ENCODE measurements at regions not wholly inside any gene's neighbourhood (a gene's known extent, or its start where the extent isn't known, plus 50 kb on each side); places are given as distances from the start of the nearest gene placed in this dataset.

GRCh38 chr4:17182888-17183287 lies 284.4 kb upstream of the LDB2 start:
- in situ Hi-C loops (cut with MboI), result no loop called here
- H3K36me3 ChIP-seq (ENCODE audit: control insufficient read depth in 2 of 2, insufficient read depth in 2 of 2, low read length in 1 of 2), result no peaks in the 10 kb centered on the region
- no peak overlapping the region for H3K4me3 ChIP-seq
- no peak overlapping the region for H3K4me2 ChIP-seq (ENCODE audit: control insufficient read depth, insufficient read depth)
- H3K9ac ChIP-seq (ENCODE audit: control insufficient read depth, insufficient read depth, low read length), result no peak overlapping the region
- 15% methylated on average over 4 of the region's 4 CpGs for WGBS (ENCODE audit: insufficient coverage, insufficient replicate concordance, low lambda C conversion rate, missing lambda C conversion rate)
- FAIRE-seq, result no peak
- ATAC-seq, result no peak
- CTCF ChIA-PET, result no interaction called here
- TF ChIP-seq SMAD5 (IDR thresholded peaks at IDR 0.05; ENCODE audit: low read depth) (no peak), STAT3 (IDR thresholded peaks at IDR 0.05; ENCODE audit: low read depth, low read length) (no peak), CBX3 (IDR thresholded peaks at IDR 0.05; ENCODE audit: borderline replicate concordance, low read depth) (no peak), RCOR1 (conservative IDR thresholded peaks at IDR 0.05; ENCODE audit: low read depth, low read length) (no peak), TARDBP (IDR thresholded peaks at IDR 0.05; ENCODE audit: borderline replicate concordance) (no peak), RBBP5 (conservative IDR thresholded peaks at IDR 0.05) (no peak), RUNX3 (IDR thresholded peaks at IDR 0.05; ENCODE audit: low read length) (no peak), NFYB (IDR thresholded peaks at IDR 0.05; ENCODE audit: insufficient read depth, low read depth, low read length) (no peak), BMI1 (IDR thresholded peaks at IDR 0.05; ENCODE audit: borderline replicate concordance) (no peak)
- no TSS peak for BruUV-seq (replicated peaks)
- no peak overlapping the region for H3K27ac ChIP-seq (ENCODE audit: control insufficient read depth, insufficient read depth)
- intact Hi-C loops (cut with micrococcal nuclease; ENCODE audit: unreplicated experiment), result no loop called here
- SMC1A ChIA-PET (ENCODE audit: uncharacterized antibody, unreplicated experiment), result no interaction called here
- no peaks in the 10 kb centered on the region for H4K20me1 ChIP-seq (ENCODE audit: control insufficient read depth, insufficient read depth)
- H3K9me3 ChIP-seq (replicated peaks; ENCODE audit: control insufficient read depth, insufficient read depth, low read length), result no peaks in the 10 kb centered on the region
- POLR2A ChIA-PET, result no interaction called here
- no peak for DNase-seq (ENCODE audit: low read depth, low spot score)
- H3K79me2 ChIP-seq (ENCODE audit: control insufficient read depth, insufficient read depth, low read length), result no peaks in the 10 kb centered on the region
- H2AFZ ChIP-seq (ENCODE audit: control insufficient read depth, low read depth, low read length), result no peak overlapping the region
- RAD21 ChIA-PET (ENCODE audit: unreplicated experiment), result no interaction called here
- H3K4me1 ChIP-seq (ENCODE audit: control insufficient read depth, insufficient read depth, low read length), result no peaks in the 10 kb centered on the region
- no peaks in the 10 kb centered on the region for H3K27me3 ChIP-seq (replicated peaks in 1 of 2; ENCODE audit: control insufficient read depth in 2 of 2, insufficient read depth in 2 of 2, low read length in 1 of 2)

DNA sequence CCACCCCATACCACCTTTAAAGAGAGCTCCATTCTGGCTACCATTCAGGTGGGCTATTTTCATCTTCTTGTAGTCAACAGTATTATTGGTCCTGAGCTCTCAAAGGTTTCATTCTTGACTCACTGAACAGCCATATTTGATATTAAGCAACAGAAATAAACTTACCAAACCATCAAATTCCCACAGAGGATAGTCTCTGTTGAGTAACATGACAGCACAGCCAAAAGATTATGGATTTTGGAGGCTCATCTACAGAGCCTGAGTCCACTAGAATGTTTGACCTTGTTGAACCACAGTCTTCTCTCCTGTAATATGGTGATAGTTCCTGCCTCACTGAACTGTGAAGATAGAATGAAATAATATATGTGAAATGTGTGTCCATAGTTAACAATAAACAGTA lies 276.3 kb upstream of the LDB2 start:
- TF ChIP-seq PKNOX1 (IDR thresholded peaks at IDR 0.05), result no peak
- no peak for FAIRE-seq
- no peaks in the 10 kb centered on the region for H4K20me1 ChIP-seq (ENCODE audit: control insufficient read depth, insufficient read depth)
- no peak overlapping the region for H3K27ac ChIP-seq (ENCODE audit: control insufficient read depth, insufficient read depth)
- no peak for ATAC-seq
- H3K4me3 ChIP-seq, result no peak overlapping the region
- in situ Hi-C loops (cut with MboI), result no loop called here
- no peak overlapping the region for H2AFZ ChIP-seq (ENCODE audit: control insufficient read depth, low read depth, low read length)
- no peaks in the 10 kb centered on the region for H3K27me3 ChIP-seq (replicated peaks in 1 of 2; ENCODE audit: control insufficient read depth in 2 of 2, insufficient read depth in 2 of 2, low read length in 1 of 2)
- no peaks in the 10 kb centered on the region for H3K4me1 ChIP-seq (ENCODE audit: control insufficient read depth, insufficient read depth, low read length)
- no peaks in the 10 kb centered on the region for H3K79me2 ChIP-seq (ENCODE audit: control insufficient read depth, insufficient read depth, low read length)
- CTCF ChIA-PET, result interaction anchor here (1.4 to 4.2 kb wide), 2 partner anchors 149 to 272 kb away, joined by 3 to 17 read pairs; no protein-coding TSS in a partner anchor
- H3K36me3 ChIP-seq (ENCODE audit: control insufficient read depth in 2 of 2, insufficient read depth in 2 of 2, low read length in 1 of 2), result no peaks in the 10 kb centered on the region
- no peaks in the 10 kb centered on the region for H3K9me3 ChIP-seq (replicated peaks; ENCODE audit: control insufficient read depth, insufficient read depth, low read length)
- RAD21 ChIA-PET (ENCODE audit: unreplicated experiment), result no interaction called here
- no peak overlapping the region for H3K9ac ChIP-seq (ENCODE audit: control insufficient read depth, insufficient read depth, low read length)
- H3K4me2 ChIP-seq (ENCODE audit: control insufficient read depth, insufficient read depth), result no peak overlapping the region
- intact Hi-C loops (cut with micrococcal nuclease; ENCODE audit: unreplicated experiment), result loop anchor here (5.0 kb wide), 1 partner anchor 273 kb away; no protein-coding TSS in a partner anchor
- POLR2A ChIA-PET, result no interaction called here
- DNase-seq (ENCODE audit: low read depth, low spot score), result no peak
- SMC1A ChIA-PET (ENCODE audit: uncharacterized antibody, unreplicated experiment), result interaction anchor here (1.0 kb wide), 1 partner anchor 1698 kb away, joined by 3 read pairs; no protein-coding TSS in a partner anchor
- no TSS peak for BruUV-seq (replicated peaks)
